Erythroblast (primary cell): ENCODE measurements at regions not wholly inside any gene's neighbourhood (a gene's known extent, or its start where the extent isn't known, plus 50 kb on each side); places are given as distances from the start of the nearest gene placed in this dataset.

Experiments used
- GATA1 ChIP-seq: IDR thresholded peaks from 2 replicates; pipeline ENCODE4 v1.6.1; 2011; ENCODE audit warnings: low read depth, mild to moderate bottlenecking, control low read depth, low read length, moderate library complexity
- POLR2A ChIP-seq: IDR thresholded peaks from 2 replicates; pipeline ENCODE4 v1.6.1; 2011; ENCODE audit warnings: mild to moderate bottlenecking, low read length

DNA sequence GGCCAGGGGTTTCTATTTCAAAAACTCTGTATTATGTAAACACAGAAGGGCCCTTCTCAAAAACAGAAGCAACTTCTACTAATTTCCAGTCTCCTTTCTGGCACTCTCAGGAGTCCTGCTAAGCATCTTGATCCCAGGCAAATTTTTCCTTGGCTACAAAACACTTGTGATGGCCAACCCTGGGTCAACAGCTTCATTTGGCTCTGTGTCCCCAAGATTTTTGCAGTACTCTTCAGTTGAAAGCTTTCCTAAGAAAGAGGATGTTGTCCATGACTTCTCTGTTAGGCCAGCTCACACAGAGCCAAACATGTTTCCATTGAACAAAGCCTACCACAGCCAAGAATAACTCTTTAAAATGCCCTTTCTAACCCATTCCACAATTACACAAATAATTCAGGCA, 99.0 kb upstream of the EGR2 start:
- TF ChIP-seq POLR2A (no peak), GATA1 (no peak)
